DMS153 treated with DMSO at 0.1 percent for 48 hours (cell line): ENCODE measurements at regions not wholly inside any gene's neighbourhood (a gene's known extent, or its start where the extent isn't known, plus 50 kb on each side); places are given as distances from the start of the nearest gene placed in this dataset.

Source experiments
- DNase-seq: peaks from one replicate; lab custom pipeline; 2025; ENCODE audit not compliant: unreplicated experiment; lab: John Stamatoyannopoulos, UW

- DNase-seq = no peak
Observed at GRCh38 chr1:4847711-4848110, 193.3 kb downstream of the AJAP1 start.
